ENCODE measurements at regions not wholly inside any gene's neighbourhood (a gene's known extent, or its start where the extent isn't known, plus 50 kb on each side); places are given as distances from the start of the nearest gene placed in this dataset.

- no peak for FAIRE-seq
- Histone ChIP-seq H2AFZ (ENCODE audit: low read length) (no peak overlapping the region), H2BK15ac (ENCODE audit: low read length) (no peak overlapping the region), H3K23me2 (ENCODE audit: low read depth, low read length) (no peaks in the 10 kb centered on the region), H3K23ac (ENCODE audit: insufficient read length) (no peak overlapping the region), H2BK20ac (ENCODE audit: low read length) (no peak overlapping the region), H3K79me2 (ENCODE audit: control insufficient read depth in 1 of 2, insufficient read depth in 2 of 2, low read length in 2 of 2) (no peaks in the 10 kb centered on the region), H4K8ac (ENCODE audit: extremely low read depth, insufficient read depth, low read length) (no peak overlapping the region), H3K27ac (ENCODE audit: low read depth, low read length) (no peak overlapping the region), H4K5ac (ENCODE audit: insufficient read length, low read depth, low read length) (no peak overlapping the region), H3K9me3 (ENCODE audit: insufficient read depth in 2 of 2, low read depth in 1 of 2, low read length in 1 of 2) (no peaks in the 10 kb centered on the region), H3K4me2 (ENCODE audit: insufficient read depth in 1 of 2, low read depth in 2 of 2, low read length in 2 of 2) (no peak overlapping the region), H2BK120ac (replicated peaks; ENCODE audit: low read depth, low read length) (no peak overlapping the region), H2AK5ac (ENCODE audit: low read depth, low read length) (no peak overlapping the region), H3K4ac (replicated peaks; ENCODE audit: insufficient read length, low read depth, low read length) (no peak overlapping the region), H3K18ac (ENCODE audit: extremely low read depth, low read length) (no peak overlapping the region), H2BK5ac (ENCODE audit: low read depth, low read length) (no peak overlapping the region), H3K9ac (replicated peaks in 1 of 4; ENCODE audit: extremely low read depth in 1 of 4, low read depth in 3 of 4, low read length in 3 of 4) (no peak overlapping the region), H4K91ac (replicated peaks; ENCODE audit: insufficient read length, low read length) (no peak overlapping the region), H3K79me1 (ENCODE audit: low read depth, low read length) (no peaks in the 10 kb centered on the region), H3K14ac (ENCODE audit: insufficient read length) (no peak overlapping the region), H3K4me1 (replicated peaks in 1 of 4; ENCODE audit: control insufficient read depth in 3 of 4, insufficient read depth in 4 of 4, low read length in 3 of 4) (peaks cover 0 to 3% (median 0%) of the 10 kb centered on the region in 4 experiments; a peak in 1 of 7 replicates), H3K27me3 (replicated peaks in 1 of 4; ENCODE audit: control insufficient read depth in 3 of 4, extremely low read depth in 1 of 4, insufficient read depth in 3 of 4, low read length in 3 of 4) (no peaks in the 10 kb centered on the region; a peak in 1 of 7 replicates), H4K20me1 (replicated peaks in 1 of 2; ENCODE audit: control insufficient read depth in 1 of 2, insufficient read depth in 2 of 2, low read length in 2 of 2) (no peaks in the 10 kb centered on the region), H3K36me3 (ENCODE audit: control insufficient read depth in 2 of 4, insufficient read depth in 4 of 4, low read length in 3 of 4) (no peaks in the 10 kb centered on the region; a peak in 1 of 8 replicates), H3K4me3 (ENCODE audit: extremely low read depth in 1 of 4, insufficient read depth in 2 of 4, low read depth in 3 of 4, low read length in 4 of 4) (no peak overlapping the region), H2BK12ac (ENCODE audit: low read depth, low read length) (no peak overlapping the region), H3K56ac (replicated peaks; ENCODE audit: insufficient read length, low read depth, low read length) (no peak overlapping the region)
- DNase-seq (ENCODE audit: low read depth in 1 of 2, low spot score in 2 of 2) = no peak
- CTCF ChIA-PET (ENCODE audit: partially characterized antibody) = interaction anchor here (0.7 to 2.5 kb wide), 5 partner anchors 13 to 797 kb away, joined by 3 to 11 read pairs (median 3); no protein-coding TSS in a partner anchor
- POLR2A ChIA-PET (ENCODE audit: partially characterized antibody) = no interaction called here
- TF ChIP-seq TAF7 (optimal IDR thresholded peaks at IDR 0.05; ENCODE audit: borderline replicate concordance, low read depth, low read length) (no peak), ZNF274 (IDR thresholded peaks at IDR 0.05; ENCODE audit: borderline replicate concordance, extremely low read depth, low read length) (no peak), TAF1 (IDR thresholded peaks at IDR 0.05; ENCODE audit: low read depth, low read length) (no peak), YY1 (IDR thresholded peaks at IDR 0.05; ENCODE audit: low read depth, low read length) (no peak), CHD1 (IDR thresholded peaks at IDR 0.05; ENCODE audit: low read depth, low read length) (no peak), BRCA1 (IDR thresholded peaks at IDR 0.05; ENCODE audit: low read depth, low read length) (no peak), HDAC2 (IDR thresholded peaks at IDR 0.05; ENCODE audit: borderline replicate concordance in 1 of 2, low read depth in 2 of 2, low read length in 2 of 2) (no peak), EGR1 (IDR thresholded peaks at IDR 0.05; ENCODE audit: borderline replicate concordance, low read depth, low read length) (no peak), POLR2AphosphoS5 (IDR thresholded peaks at IDR 0.05; ENCODE audit: low read depth, low read length) (no peak), MAX (IDR thresholded peaks at IDR 0.05) (no peak), JUN (IDR thresholded peaks at IDR 0.05; ENCODE audit: low read depth, low read length) (no peak), POU5F1 (IDR thresholded peaks at IDR 0.05; ENCODE audit: low read depth, low read length) (no peak), KDM4A (IDR thresholded peaks at IDR 0.05; ENCODE audit: low read depth, low read length, severe bottlenecking) (no peak), EP300 (IDR thresholded peaks at IDR 0.05; ENCODE audit: borderline replicate concordance in 1 of 2, low read depth in 2 of 2, low read length in 2 of 2) (no peak), PHF8 (conservative IDR thresholded peaks at IDR 0.05; ENCODE audit: low read depth, low read length) (no peak), SIX5 (IDR thresholded peaks at IDR 0.05; ENCODE audit: low read depth, low read length) (no peak)
Observed at GRCh38 chr1:81366173-81366572, 434.6 kb upstream of the ADGRL2 start.

All from H1 (cell line).